GM12892 (cell line): ENCODE measurements at regions not wholly inside any gene's neighbourhood (a gene's known extent, or its start where the extent isn't known, plus 50 kb on each side); places are given as distances from the start of the nearest gene placed in this dataset.

ENCODE experiments used
- POLR2A ChIP-seq: IDR thresholded peaks from 2 replicates; pipeline ENCODE4 v1.6.1; 2011; ENCODE audit warnings: low read depth, low read length, control low read depth
- POLR2AphosphoS5 ChIP-seq: IDR thresholded peaks from 2 replicates; pipeline ENCODE4 v1.6.1; 2011; ENCODE audit warnings: low read depth, low read length, control low read depth

DNA sequence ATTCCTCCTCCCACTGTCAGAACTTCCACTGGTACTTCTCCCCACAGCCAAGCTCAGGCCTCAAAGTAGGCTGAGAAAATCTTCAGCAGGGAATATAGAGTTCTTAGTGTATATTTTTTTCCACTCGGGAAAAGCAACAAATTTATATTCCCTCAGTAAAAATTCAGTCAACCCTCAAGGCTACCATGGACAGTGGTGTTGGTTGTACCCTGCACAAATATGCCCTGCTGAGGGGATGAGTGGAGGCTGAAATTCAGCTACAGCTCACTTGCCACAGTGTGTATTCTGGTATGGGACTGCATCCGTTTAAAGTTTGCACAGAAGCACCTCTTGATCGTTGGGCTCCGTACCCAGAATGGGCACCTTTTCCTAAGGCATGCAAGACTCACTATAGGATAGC is 90.8 kb upstream of the LGALSL start:
- TF ChIP-seq POLR2AphosphoS5 (no peak), POLR2A (no peak)
